ENCODE measurements at regions not wholly inside any gene's neighbourhood (a gene's known extent, or its start where the extent isn't known, plus 50 kb on each side); places are given as distances from the start of the nearest gene placed in this dataset.

DNA sequence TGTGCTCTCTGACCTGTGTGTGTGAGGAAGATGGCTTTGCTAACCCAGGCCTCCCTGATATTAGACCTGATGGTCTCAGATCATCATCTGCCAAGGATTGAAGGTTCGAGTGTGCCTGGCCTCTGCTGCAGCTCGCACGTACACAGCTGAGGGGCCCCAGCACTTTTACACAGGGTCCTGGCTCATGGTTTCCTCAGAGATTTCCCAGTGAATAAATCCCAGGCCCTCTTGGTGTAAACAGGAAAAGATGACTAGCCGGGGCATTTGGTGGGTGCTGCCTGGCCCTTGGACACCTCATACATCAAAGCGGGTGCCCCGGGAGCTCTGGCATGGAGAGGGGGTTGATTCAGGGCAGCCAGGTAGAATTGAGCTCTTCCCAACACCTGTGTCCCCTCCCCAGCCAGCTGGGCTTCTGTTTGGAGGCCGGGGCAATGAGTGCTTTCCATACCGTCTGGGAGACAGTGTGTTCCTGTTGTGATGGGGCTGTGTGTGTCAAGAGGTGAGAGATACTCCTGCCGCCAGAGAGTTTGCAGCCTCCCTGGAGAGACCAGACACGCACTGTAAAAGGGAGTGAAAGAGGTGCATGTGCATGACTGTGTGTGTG, 72.5 kb upstream of the TLE3 start:
- H3K4me3 ChIP-seq (ENCODE audit: low read length) = no peak overlapping the region
- H3K27me3 ChIP-seq (ENCODE audit: control insufficient read depth, low read length) = peaks cover 39% of the 10 kb centered on the region
- TF ChIP-seq EZH2phosphoT487 (IDR thresholded peaks at IDR 0.05; ENCODE audit: borderline replicate concordance, low read length) = no peak
- TF ChIP-seq, protein P1, sequence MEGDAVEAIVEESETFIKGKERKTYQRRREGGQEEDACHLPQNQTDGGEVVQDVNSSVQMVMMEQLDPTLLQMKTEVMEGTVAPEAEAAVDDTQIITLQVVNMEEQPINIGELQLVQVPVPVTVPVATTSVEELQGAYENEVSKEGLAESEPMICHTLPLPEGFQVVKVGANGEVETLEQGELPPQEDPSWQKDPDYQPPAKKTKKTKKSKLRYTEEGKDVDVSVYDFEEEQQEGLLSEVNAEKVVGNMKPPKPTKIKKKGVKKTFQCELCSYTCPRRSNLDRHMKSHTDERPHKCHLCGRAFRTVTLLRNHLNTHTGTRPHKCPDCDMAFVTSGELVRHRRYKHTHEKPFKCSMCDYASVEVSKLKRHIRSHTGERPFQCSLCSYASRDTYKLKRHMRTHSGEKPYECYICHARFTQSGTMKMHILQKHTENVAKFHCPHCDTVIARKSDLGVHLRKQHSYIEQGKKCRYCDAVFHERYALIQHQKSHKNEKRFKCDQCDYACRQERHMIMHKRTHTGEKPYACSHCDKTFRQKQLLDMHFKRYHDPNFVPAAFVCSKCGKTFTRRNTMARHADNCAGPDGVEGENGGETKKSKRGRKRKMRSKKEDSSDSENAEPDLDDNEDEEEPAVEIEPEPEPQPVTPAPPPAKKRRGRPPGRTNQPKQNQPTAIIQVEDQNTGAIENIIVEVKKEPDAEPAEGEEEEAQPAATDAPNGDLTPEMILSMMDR (IDR thresholded peaks at IDR 0.05; ENCODE audit: low read depth, low read length, poor library complexity, severe bottlenecking) = no peak
- no peaks in the 10 kb centered on the region for H3K79me2 ChIP-seq (ENCODE audit: control insufficient read depth, low read length)
- no peak overlapping the region for H3K4me2 ChIP-seq (ENCODE audit: low read length)
- no peaks in the 10 kb centered on the region for H3K9me3 ChIP-seq (ENCODE audit: control insufficient read depth, insufficient read depth, low read length)
- H3K4me1 ChIP-seq (ENCODE audit: control insufficient read depth, low read length) = no peaks in the 10 kb centered on the region
- no peaks in the 10 kb centered on the region for H4K20me1 ChIP-seq (ENCODE audit: control insufficient read depth, insufficient read depth, low read depth, low read length)
- no peaks in the 10 kb centered on the region for H3K36me3 ChIP-seq (ENCODE audit: control insufficient read depth, low read length)
- no peaks in the 10 kb centered on the region for H3K9me2 ChIP-seq (replicated peaks; ENCODE audit: control insufficient read depth, low read length)
- no peaks in the 10 kb centered on the region for H3F3A ChIP-seq (ENCODE audit: control insufficient read depth, insufficient read depth)
- H3K27ac ChIP-seq (ENCODE audit: low read depth, low read length) = no peak overlapping the region

DNA sequence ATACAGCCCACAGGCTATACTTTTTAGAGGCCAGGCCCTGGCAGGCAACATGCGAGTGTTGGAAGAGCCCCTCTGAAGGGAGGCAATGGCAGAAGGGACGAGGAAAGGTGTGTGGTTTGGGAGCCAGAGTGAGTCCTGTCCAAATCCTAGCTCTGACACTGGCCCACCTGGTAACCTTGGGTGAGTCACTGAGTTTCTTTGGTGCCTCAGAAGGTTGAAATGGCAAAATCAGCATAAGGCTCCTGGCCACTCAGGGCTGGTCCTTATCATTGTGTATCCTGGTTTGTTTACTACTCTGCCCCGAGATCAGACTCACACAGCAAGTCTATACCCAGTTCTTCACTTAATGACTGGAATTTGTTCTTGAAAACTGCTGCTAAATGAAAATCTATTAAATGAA, 71.4 kb upstream of the TLE3 start:
- H3K9me2 ChIP-seq (replicated peaks; ENCODE audit: control insufficient read depth, low read length) = no peaks in the 10 kb centered on the region
- no peak overlapping the region for H3K4me3 ChIP-seq (ENCODE audit: low read length)
- H3K36me3 ChIP-seq (ENCODE audit: control insufficient read depth, low read length) = no peaks in the 10 kb centered on the region
- no peaks in the 10 kb centered on the region for H3K4me1 ChIP-seq (ENCODE audit: control insufficient read depth, low read length)
- H3K4me2 ChIP-seq (ENCODE audit: low read length) = no peak overlapping the region
- peaks cover 36% of the 10 kb centered on the region for H3K27me3 ChIP-seq (ENCODE audit: control insufficient read depth, low read length)
- no peaks in the 10 kb centered on the region for H4K20me1 ChIP-seq (ENCODE audit: control insufficient read depth, insufficient read depth, low read depth, low read length)
- no peaks in the 10 kb centered on the region for H3F3A ChIP-seq (ENCODE audit: control insufficient read depth, insufficient read depth)
- no peaks in the 10 kb centered on the region for H3K9me3 ChIP-seq (ENCODE audit: control insufficient read depth, insufficient read depth, low read length)
- H3K79me2 ChIP-seq (ENCODE audit: control insufficient read depth, low read length) = no peaks in the 10 kb centered on the region
- no peak overlapping the region for H3K27ac ChIP-seq (ENCODE audit: low read depth, low read length)
- TF ChIP-seq EZH2phosphoT487 (IDR thresholded peaks at IDR 0.05; ENCODE audit: borderline replicate concordance, low read length) = no peak
- TF ChIP-seq, protein P1 (IDR thresholded peaks at IDR 0.05; ENCODE audit: low read depth, low read length, poor library complexity, severe bottlenecking) = no peak

DNA sequence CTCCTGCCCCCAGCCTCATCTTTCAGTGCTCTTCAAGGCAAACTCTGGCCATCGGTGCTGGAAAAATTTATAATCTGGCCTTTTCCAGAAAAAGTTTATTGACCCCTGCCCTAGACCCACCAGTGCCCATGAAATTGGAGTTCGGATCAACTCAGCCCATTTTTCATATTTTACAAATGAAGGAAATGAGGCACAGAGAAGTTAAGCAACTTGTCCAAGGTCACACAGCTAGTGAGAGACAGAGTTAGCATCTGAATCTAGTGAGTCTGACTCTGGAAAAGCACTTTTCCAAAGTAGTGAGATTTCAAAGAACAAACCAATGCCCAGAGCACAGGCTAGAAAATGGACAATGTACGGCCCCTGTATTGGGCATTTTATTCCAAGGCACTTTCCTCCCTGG, 69.4 kb upstream of the TLE3 start:
- Histone ChIP-seq H3K9me2 (replicated peaks; ENCODE audit: control insufficient read depth, low read length) (no peaks in the 10 kb centered on the region), H3K4me1 (ENCODE audit: control insufficient read depth, low read length) (no peaks in the 10 kb centered on the region), H3K79me2 (ENCODE audit: control insufficient read depth, low read length) (no peaks in the 10 kb centered on the region)

More for the DNA sequence above, 69.4 kb upstream of the TLE3 start:
- Histone ChIP-seq H4K20me1 (ENCODE audit: control insufficient read depth, insufficient read depth, low read depth, low read length) (no peaks in the 10 kb centered on the region), H3K36me3 (ENCODE audit: control insufficient read depth, low read length) (no peaks in the 10 kb centered on the region), H3F3A (ENCODE audit: control insufficient read depth, insufficient read depth) (no peaks in the 10 kb centered on the region), H3K27ac (ENCODE audit: low read depth, low read length) (no peak overlapping the region), H3K4me3 (ENCODE audit: low read length) (no peak overlapping the region), H3K4me2 (ENCODE audit: low read length) (no peak overlapping the region), H3K9me3 (ENCODE audit: control insufficient read depth, insufficient read depth, low read length) (no peaks in the 10 kb centered on the region), H3K27me3 (ENCODE audit: control insufficient read depth, low read length) (peaks cover 20% of the 10 kb centered on the region)
- TF ChIP-seq EZH2phosphoT487 (IDR thresholded peaks at IDR 0.05; ENCODE audit: borderline replicate concordance, low read length) = no peak
- TF ChIP-seq, protein P1 (IDR thresholded peaks at IDR 0.05; ENCODE audit: low read depth, low read length, poor library complexity, severe bottlenecking) = no peak
